HL-60 (cell line): ENCODE measurements at regions not wholly inside any gene's neighbourhood (a gene's known extent, or its start where the extent isn't known, plus 50 kb on each side); places are given as distances from the start of the nearest gene placed in this dataset.

Experiments
- DNase-seq, 2 experiments: peaks; one replicate each; pipeline ENCODE4 v3.0.0-alpha.2; 2010 to 2020; ENCODE audit warnings: low read depth in 1 of 2, low spot score in 1 of 2
- H3K27ac ChIP-seq: fragments of 250-450 bp; sonication (Bioruptor Pico); replicated peaks from 2 replicates; pipeline ENCODE4 v1.5.1; 2020; ENCODE audit warnings: mild to moderate bottlenecking, moderate library complexity
- H3K27me3 ChIP-seq: fragments of 250-450 bp; sonication (Bioruptor Pico); 2 replicates; pipeline ENCODE4 v1.5.1; 2021; ENCODE audit warnings: mild to moderate bottlenecking, moderate library complexity; ENCODE audit not compliant: insufficient read depth, poor library complexity, severe bottlenecking
- H3K4me3 ChIP-seq: replicated peaks from 2 replicates; pipeline ENCODE4 v1.5.1; 2011; ENCODE audit warnings: mild to moderate bottlenecking, control low read depth, low read length; ENCODE audit not compliant: insufficient read depth
- CTCF ChIP-seq: IDR thresholded peaks from one replicate; pipeline ENCODE4 v1.5.1; 2011; ENCODE audit warnings: low read length, control low read depth, inconsistent platforms; ENCODE audit not compliant: insufficient read depth
- GABPA ChIP-seq: IDR thresholded peaks from 2 replicates; pipeline ENCODE4 v1.6.1; 2012; ENCODE audit warnings: low read depth
- POLR2AphosphoS5 ChIP-seq: IDR thresholded peaks from 2 replicates; pipeline ENCODE4 v1.6.1; 2012; ENCODE audit warnings: low read depth
- REST ChIP-seq: IDR thresholded peaks from 2 replicates; pipeline ENCODE4 v1.6.1; 2012; ENCODE audit warnings: low read depth; ENCODE audit not compliant: insufficient replicate concordance
- SPI1 ChIP-seq: IDR thresholded peaks from 2 replicates; pipeline ENCODE4 v1.6.1; 2012; ENCODE audit warnings: low read depth, mild to moderate bottlenecking, borderline replicate concordance

- Histone ChIP-seq H3K27ac (no peak overlapping the region), H3K4me3 (no peak overlapping the region), H3K27me3 (no peaks in the 10 kb centered on the region)
- no peak for DNase-seq
- TF ChIP-seq REST (no peak), CTCF (no peak), SPI1 (no peak), GABPA (no peak), POLR2AphosphoS5 (no peak)
These were observed 574.7 kb downstream of the USP25 start for GRCh38 chr21:16304174-16305095.

- TF ChIP-seq POLR2AphosphoS5 (no peak), GABPA (no peak)
- Histone ChIP-seq H3K27me3 (no peaks in the 10 kb centered on the region), H3K4me3 (no peak overlapping the region), H3K27ac (no peak overlapping the region)
- DNase-seq = no peak
These were observed 575.9 kb downstream of the USP25 start for GRCh38 chr21:16305686-16306085.

- no peak overlapping the region for H3K4me3 ChIP-seq
- no peak for DNase-seq
- H3K27ac ChIP-seq = no peak overlapping the region
- no peaks in the 10 kb centered on the region for H3K27me3 ChIP-seq
- no peak for TF ChIP-seq POLR2AphosphoS5
- TF ChIP-seq SPI1 = no peak
These were observed 577.5 kb downstream of the USP25 start for GRCh38 chr21:16307256-16307655.

- DNase-seq = no peak
These were observed 578.5 kb downstream of the USP25 start for GRCh38 chr21:16308269-16308668.

More at GRCh38 chr21:16308269-16308668, 578.5 kb downstream of the USP25 start:
- Histone ChIP-seq H3K27me3 (no peaks in the 10 kb centered on the region), H3K27ac (no peak overlapping the region), H3K4me3 (no peak overlapping the region)
- TF ChIP-seq CTCF (no peak), SPI1 (no peak), POLR2AphosphoS5 (no peak), GABPA (no peak), REST (no peak)
